ENCODE measurements at regions not wholly inside any gene's neighbourhood (a gene's known extent, or its start where the extent isn't known, plus 50 kb on each side); places are given as distances from the start of the nearest gene placed in this dataset.

- Histone ChIP-seq H3K27me3 (ENCODE audit: insufficient read depth, low read length) (no peaks in the 10 kb centered on the region), H3K27ac (ENCODE audit: low read depth, low read length) (no peak overlapping the region), H3K9me3 (ENCODE audit: control insufficient read depth in 1 of 2, low read length in 2 of 2) (no peaks in the 10 kb centered on the region), H3K4me3 (ENCODE audit: low read length in 2 of 2) (no peak overlapping the region), H3K4me1 (ENCODE audit: insufficient read depth, low read length) (no peaks in the 10 kb centered on the region), H3K36me3 (ENCODE audit: insufficient read depth, low read length) (no peaks in the 10 kb centered on the region)
- ChIA-PET POLR2A (ENCODE audit: partially characterized antibody) (no interaction called here), CTCF (ENCODE audit: partially characterized antibody) (no interaction called here)
- H3K9me3 Mint-ChIP-seq, result peaks cover 0 to 5% (median 0%) of the 10 kb centered on the region in 8 donors
- no peak for DNase-seq
- H3K4me3 Mint-ChIP-seq, result no peak overlapping the region
- H3K27ac Mint-ChIP-seq, result no peak overlapping the region
- no peaks in the 10 kb centered on the region for H3K4me1 Mint-ChIP-seq
- H3K36me3 Mint-ChIP-seq, result no peaks in the 10 kb centered on the region
- H3K27me3 Mint-ChIP-seq, result peaks cover 0 to 1% of the 10 kb centered on the region in 2 donors
- intact Hi-C loops (cut with micrococcal nuclease), result no loop called here
Observed at GRCh38 chr16:73390491-73390890, 342.6 kb upstream of the ZFHX3 start.

DNA sequence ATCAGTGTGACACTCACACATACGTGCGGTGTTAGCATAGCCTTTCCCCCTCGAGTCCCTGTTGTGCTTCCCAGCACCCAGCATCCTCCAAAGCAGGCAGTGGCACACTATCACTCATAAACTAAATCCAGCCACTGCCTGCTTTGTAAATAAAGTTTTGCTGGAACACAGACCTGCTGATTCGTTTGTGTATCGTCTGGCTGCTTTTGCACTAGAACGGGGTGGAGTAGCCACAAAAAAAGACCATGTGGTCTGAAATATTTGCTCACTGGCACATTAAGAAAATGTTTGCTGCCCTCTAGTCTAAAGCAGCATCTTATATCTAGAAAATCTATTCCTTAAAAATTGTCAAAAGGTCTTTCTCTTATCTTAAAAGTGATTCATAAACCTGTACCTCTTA lies 341.2 kb upstream of the ZFHX3 start:
- POLR2A ChIA-PET (ENCODE audit: partially characterized antibody), result no interaction called here
- no peak for DNase-seq
- CTCF ChIA-PET (ENCODE audit: partially characterized antibody), result no interaction called here
- no peaks in the 10 kb centered on the region for H3K9me3 ChIP-seq (ENCODE audit: control insufficient read depth in 1 of 2, low read length in 2 of 2)
- peaks cover 0 to 5% (median 0%) of the 10 kb centered on the region in 8 donors for H3K9me3 Mint-ChIP-seq
- H3K27ac Mint-ChIP-seq, result no peak overlapping the region
- intact Hi-C loops (cut with micrococcal nuclease), result no loop called here
- no peak overlapping the region for H3K4me3 ChIP-seq (ENCODE audit: low read length in 2 of 2)
- no peaks in the 10 kb centered on the region for H3K4me1 ChIP-seq (ENCODE audit: insufficient read depth, low read length)
- H3K4me1 Mint-ChIP-seq, result no peaks in the 10 kb centered on the region
- H3K27me3 ChIP-seq (ENCODE audit: insufficient read depth, low read length), result no peaks in the 10 kb centered on the region
- H3K4me3 Mint-ChIP-seq, result no peak overlapping the region
- H3K36me3 Mint-ChIP-seq, result no peaks in the 10 kb centered on the region
- no peaks in the 10 kb centered on the region for H3K36me3 ChIP-seq (ENCODE audit: insufficient read depth, low read length)
- H3K27ac ChIP-seq (ENCODE audit: low read depth, low read length), result no peak overlapping the region
- peaks cover 0 to 1% of the 10 kb centered on the region in 2 donors for H3K27me3 Mint-ChIP-seq

DNA sequence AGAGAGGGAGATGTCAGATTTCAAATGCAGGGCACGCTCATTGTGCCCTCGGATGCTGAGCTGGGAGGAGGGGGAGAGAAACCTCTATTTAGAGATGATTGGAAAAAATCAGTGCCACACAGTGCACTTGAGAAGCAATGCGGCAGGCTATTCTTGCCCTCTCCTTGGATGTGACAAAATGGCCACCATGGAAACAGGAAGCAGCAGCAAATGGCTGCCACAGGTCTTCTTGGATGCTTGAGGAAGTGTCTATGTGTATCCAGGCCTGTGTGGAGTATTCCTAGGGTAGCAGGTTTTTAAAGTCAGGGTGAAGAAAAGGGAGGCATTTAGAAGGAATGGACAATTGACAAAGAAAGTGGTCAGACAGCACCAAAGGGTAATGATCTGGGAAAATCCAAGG lies 340.1 kb upstream of the ZFHX3 start:
- Mint-ChIP-seq H3K4me1 (no peaks in the 10 kb centered on the region), H3K9me3 (peaks cover 0 to 2% (median 0%) of the 10 kb centered on the region in 8 donors), H3K27ac (no peak overlapping the region), H3K36me3 (no peaks in the 10 kb centered on the region), H3K27me3 (peaks cover 0 to 1% of the 10 kb centered on the region in 2 donors), H3K4me3 (no peak overlapping the region)
- ChIA-PET POLR2A (ENCODE audit: partially characterized antibody) (no interaction called here), CTCF (ENCODE audit: partially characterized antibody) (no interaction called here)
- Histone ChIP-seq H3K27ac (ENCODE audit: low read depth, low read length) (no peak overlapping the region), H3K4me1 (ENCODE audit: insufficient read depth, low read length) (no peaks in the 10 kb centered on the region), H3K9me3 (ENCODE audit: control insufficient read depth in 1 of 2, low read length in 2 of 2) (no peaks in the 10 kb centered on the region), H3K36me3 (ENCODE audit: insufficient read depth, low read length) (no peaks in the 10 kb centered on the region), H3K4me3 (ENCODE audit: low read length in 2 of 2) (no peak overlapping the region), H3K27me3 (ENCODE audit: insufficient read depth, low read length) (no peaks in the 10 kb centered on the region)
- DNase-seq, result no peak
- intact Hi-C loops (cut with micrococcal nuclease), result no loop called here

DNA sequence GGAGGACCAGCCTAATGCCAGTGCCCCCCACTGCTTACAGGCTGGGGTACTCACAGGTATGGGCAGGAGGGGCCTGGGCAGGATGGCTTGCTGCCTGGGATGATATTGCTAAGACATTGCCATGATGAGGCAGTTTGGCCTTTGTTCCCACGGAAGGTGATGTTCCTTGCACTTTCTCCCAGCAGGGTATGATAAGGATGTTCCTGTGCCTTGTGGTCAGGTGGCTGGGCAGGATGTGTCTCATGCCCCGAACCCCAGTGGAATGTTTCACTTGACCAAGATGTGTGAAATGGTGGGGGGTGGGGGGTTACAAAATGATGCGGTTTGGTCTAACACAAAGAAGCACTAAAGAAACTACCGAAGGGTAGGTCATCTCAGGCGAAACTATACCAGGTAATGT lies 337.8 kb upstream of the ZFHX3 start:
- Mint-ChIP-seq H3K4me1 (no peaks in the 10 kb centered on the region), H3K9me3 (peaks cover 0 to 2% (median 0%) of the 10 kb centered on the region in 8 donors), H3K4me3 (no peak overlapping the region), H3K27me3 (peaks cover 0 to 3% of the 10 kb centered on the region in 2 donors), H3K36me3 (no peaks in the 10 kb centered on the region), H3K27ac (no peak overlapping the region)
- POLR2A ChIA-PET (ENCODE audit: partially characterized antibody), result no interaction called here
- no peak overlapping the region for H3K4me3 ChIP-seq (ENCODE audit: low read length in 2 of 2)
- intact Hi-C loops (cut with micrococcal nuclease), result no loop called here
- DNase-seq, result no peak
- no peaks in the 10 kb centered on the region for H3K9me3 ChIP-seq (ENCODE audit: control insufficient read depth in 1 of 2, low read length in 2 of 2)
- no peak overlapping the region for H3K27ac ChIP-seq (ENCODE audit: low read depth, low read length)
- no peaks in the 10 kb centered on the region for H3K4me1 ChIP-seq (ENCODE audit: insufficient read depth, low read length)
- no peaks in the 10 kb centered on the region for H3K36me3 ChIP-seq (ENCODE audit: insufficient read depth, low read length)
- CTCF ChIA-PET (ENCODE audit: partially characterized antibody), result no interaction called here
- no peaks in the 10 kb centered on the region for H3K27me3 ChIP-seq (ENCODE audit: insufficient read depth, low read length)

- no peak for DNase-seq
- no peaks in the 10 kb centered on the region for H3K4me1 Mint-ChIP-seq
- H3K9me3 ChIP-seq (ENCODE audit: control insufficient read depth in 1 of 2, low read length in 2 of 2), result no peaks in the 10 kb centered on the region
- POLR2A ChIA-PET (ENCODE audit: partially characterized antibody), result no interaction called here
- intact Hi-C loops (cut with micrococcal nuclease), result no loop called here
- no peaks in the 10 kb centered on the region for H3K27me3 ChIP-seq (ENCODE audit: insufficient read depth, low read length)
- CTCF ChIA-PET (ENCODE audit: partially characterized antibody), result no interaction called here
- no peaks in the 10 kb centered on the region for H3K36me3 Mint-ChIP-seq
- peaks cover 0 to 2% (median 0%) of the 10 kb centered on the region in 8 donors for H3K9me3 Mint-ChIP-seq
- H3K27ac ChIP-seq (ENCODE audit: low read depth, low read length), result no peak overlapping the region
- no peaks in the 10 kb centered on the region for H3K36me3 ChIP-seq (ENCODE audit: insufficient read depth, low read length)
- H3K4me1 ChIP-seq (ENCODE audit: insufficient read depth, low read length), result no peaks in the 10 kb centered on the region
- peaks cover 0 to 3% of the 10 kb centered on the region in 2 donors for H3K27me3 Mint-ChIP-seq
- H3K27ac Mint-ChIP-seq, result no peak overlapping the region
- no peak overlapping the region for H3K4me3 Mint-ChIP-seq
- H3K4me3 ChIP-seq (ENCODE audit: low read length in 2 of 2), result no peak overlapping the region
Observed at GRCh38 chr16:73384506-73385089, 336.7 kb upstream of the ZFHX3 start.

- intact Hi-C loops (cut with micrococcal nuclease), result no loop called here
- POLR2A ChIA-PET (ENCODE audit: partially characterized antibody), result no interaction called here
Observed at GRCh38 chr16:73383988-73384365, 336.0 kb upstream of the ZFHX3 start.

GRCh38 chr16:73383195-73383987 lies 335.5 kb upstream of the ZFHX3 start:
- no peaks in the 10 kb centered on the region for H3K4me1 ChIP-seq (ENCODE audit: insufficient read depth, low read length)
- no peak for DNase-seq
- H3K27ac ChIP-seq (ENCODE audit: low read depth, low read length), result no peak overlapping the region
- CTCF ChIA-PET (ENCODE audit: partially characterized antibody), result no interaction called here
- H3K27ac Mint-ChIP-seq, result no peak overlapping the region
- no peaks in the 10 kb centered on the region for H3K9me3 ChIP-seq (ENCODE audit: control insufficient read depth in 1 of 2, low read length in 2 of 2)
- H3K4me1 Mint-ChIP-seq, result no peaks in the 10 kb centered on the region
- no peak overlapping the region for H3K4me3 Mint-ChIP-seq
- H3K27me3 Mint-ChIP-seq, result peaks cover 0 to 2% of the 10 kb centered on the region in 2 donors
- H3K4me3 ChIP-seq (ENCODE audit: low read length in 2 of 2), result no peak overlapping the region
- H3K36me3 Mint-ChIP-seq, result no peaks in the 10 kb centered on the region
- intact Hi-C loops (cut with micrococcal nuclease), result no loop called here
- H3K36me3 ChIP-seq (ENCODE audit: insufficient read depth, low read length), result no peaks in the 10 kb centered on the region
- H3K9me3 Mint-ChIP-seq, result peaks cover 0 to 4% (median 0%) of the 10 kb centered on the region in 8 donors
- POLR2A ChIA-PET (ENCODE audit: partially characterized antibody), result no interaction called here
- H3K27me3 ChIP-seq (ENCODE audit: insufficient read depth, low read length), result no peaks in the 10 kb centered on the region

More at GRCh38 chr16:73383988-73384365, 336.0 kb upstream of the ZFHX3 start:
- Mint-ChIP-seq H3K4me3 (no peak overlapping the region), H3K27me3 (peaks cover 0 to 3% of the 10 kb centered on the region in 2 donors), H3K4me1 (no peaks in the 10 kb centered on the region), H3K9me3 (peaks cover 0 to 2% (median 0%) of the 10 kb centered on the region in 8 donors), H3K27ac (no peak overlapping the region), H3K36me3 (no peaks in the 10 kb centered on the region)
- CTCF ChIA-PET (ENCODE audit: partially characterized antibody), result no interaction called here
- H3K4me3 ChIP-seq (ENCODE audit: low read length in 2 of 2), result no peak overlapping the region
- no peaks in the 10 kb centered on the region for H3K27me3 ChIP-seq (ENCODE audit: insufficient read depth, low read length)
- H3K9me3 ChIP-seq (ENCODE audit: control insufficient read depth in 1 of 2, low read length in 2 of 2), result no peaks in the 10 kb centered on the region
- H3K36me3 ChIP-seq (ENCODE audit: insufficient read depth, low read length), result no peaks in the 10 kb centered on the region
- H3K27ac ChIP-seq (ENCODE audit: low read depth, low read length), result no peak overlapping the region
- H3K4me1 ChIP-seq (ENCODE audit: insufficient read depth, low read length), result no peaks in the 10 kb centered on the region
- DNase-seq, result no peak
